ENCODE measurements at regions not wholly inside any gene's neighbourhood (a gene's known extent, or its start where the extent isn't known, plus 50 kb on each side); places are given as distances from the start of the nearest gene placed in this dataset.

- ATAC-seq (ENCODE audit: low read depth) (no peak), DNase-seq (no peak)
- no peak overlapping the region for H3K14ac ChIP-seq (replicated peaks; ENCODE audit: low read depth, low read length)
- H3K18ac ChIP-seq (ENCODE audit: low read depth, low read length), result no peak overlapping the region
- no peak overlapping the region for H3K56ac ChIP-seq (ENCODE audit: extremely low read depth, insufficient read depth, low read length)
- H2BK20ac ChIP-seq (ENCODE audit: low read depth, low read length), result no peak overlapping the region
- no peak overlapping the region for H2BK15ac ChIP-seq (ENCODE audit: low read depth, low read length)
- H2AK5ac ChIP-seq (ENCODE audit: low read depth, low read length), result no peak overlapping the region
- no peaks in the 10 kb centered on the region for H3K36me3 ChIP-seq (ENCODE audit: control insufficient read depth, insufficient read depth, low read length)
- no peak overlapping the region for H3K27ac ChIP-seq (ENCODE audit: insufficient read depth, low read length)
- no peak overlapping the region for H4K5ac ChIP-seq (ENCODE audit: low read depth, low read length)
- BruUV-seq (replicated peaks), result no TSS peak
- no peaks in the 10 kb centered on the region for H3K4me1 ChIP-seq (ENCODE audit: control insufficient read depth, insufficient read depth, low read length)
- H3K9ac ChIP-seq (ENCODE audit: low read depth, low read length), result no peak overlapping the region
- no peaks in the 10 kb centered on the region for H3K79me1 ChIP-seq (ENCODE audit: low read depth in 1 of 2, low read length in 2 of 2)
- H2AFZ ChIP-seq (replicated peaks; ENCODE audit: low read length, poor library complexity), result no peak overlapping the region
- H2BK5ac ChIP-seq (ENCODE audit: low read depth, low read length, poor library complexity, severe bottlenecking), result no peak overlapping the region
- 17% methylated on average over 1 of the region's 10 CpGs; no CpG with 5 or more reads in 1 of the 2 experiments for WGBS, 2 experiments (ENCODE audit: extremely low coverage in 2 of 2, insufficient read length in 1 of 2)
- in situ Hi-C loops (cut with MboI; ENCODE audit: low sequenced_read_pairs), result no loop called here
- H3K27me3 ChIP-seq (ENCODE audit: control insufficient read depth, insufficient read depth, low read length), result no peaks in the 10 kb centered on the region
- no peak overlapping the region for H2AK9ac ChIP-seq (replicated peaks; ENCODE audit: low read depth, low read length, poor library complexity)
- H3K23ac ChIP-seq (ENCODE audit: low read depth, low read length), result no peak overlapping the region
- H3K9me3 ChIP-seq (ENCODE audit: control insufficient read depth, insufficient read depth, low read length), result peaks cover 6% of the 10 kb centered on the region; the same call in 1 of the 2 replicates
- intact Hi-C loops (cut with micrococcal nuclease), result no loop called here
- dilution Hi-C loops (cut with HindIII; ENCODE audit: low sequenced_read_pairs, unreplicated experiment), result no loop called here
- ChIA-PET CTCF (no interaction called here), POLR2A (ENCODE audit: unreplicated experiment) (no interaction called here)
- H3K4me3 ChIP-seq (ENCODE audit: insufficient read depth, low read depth, low read length), result no peak overlapping the region
- H3K4ac ChIP-seq (ENCODE audit: low read depth, low read length), result no peak overlapping the region
- H2BK120ac ChIP-seq (ENCODE audit: low read depth, low read length), result no peak overlapping the region
- H4K20me1 ChIP-seq (ENCODE audit: insufficient read depth, low read length), result no peaks in the 10 kb centered on the region
- no peak overlapping the region for H4K8ac ChIP-seq (ENCODE audit: low read depth in 2 of 2, low read length in 2 of 2)
- H3K4me2 ChIP-seq (ENCODE audit: low read depth, low read length), result no peak overlapping the region
- H4K91ac ChIP-seq (ENCODE audit: insufficient read depth, low read depth, low read length), result no peak overlapping the region
- TF ChIP-seq CEBPB (IDR thresholded peaks at IDR 0.05; ENCODE audit: low read depth, low read length), result no peak
- no peak for TF ChIP-seq BHLHE40 (IDR thresholded peaks at IDR 0.05; ENCODE audit: low read depth, low read length)
- no peak for TF ChIP-seq MAZ (IDR thresholded peaks at IDR 0.05; ENCODE audit: borderline replicate concordance, low read depth, low read length)
- no peak for TF ChIP-seq RAD21 (IDR thresholded peaks at IDR 0.05; ENCODE audit: low read length)
- no peak for TF ChIP-seq POLR2A (IDR thresholded peaks at IDR 0.05; ENCODE audit: low read depth, low read length)
- TF ChIP-seq, protein P1, sequence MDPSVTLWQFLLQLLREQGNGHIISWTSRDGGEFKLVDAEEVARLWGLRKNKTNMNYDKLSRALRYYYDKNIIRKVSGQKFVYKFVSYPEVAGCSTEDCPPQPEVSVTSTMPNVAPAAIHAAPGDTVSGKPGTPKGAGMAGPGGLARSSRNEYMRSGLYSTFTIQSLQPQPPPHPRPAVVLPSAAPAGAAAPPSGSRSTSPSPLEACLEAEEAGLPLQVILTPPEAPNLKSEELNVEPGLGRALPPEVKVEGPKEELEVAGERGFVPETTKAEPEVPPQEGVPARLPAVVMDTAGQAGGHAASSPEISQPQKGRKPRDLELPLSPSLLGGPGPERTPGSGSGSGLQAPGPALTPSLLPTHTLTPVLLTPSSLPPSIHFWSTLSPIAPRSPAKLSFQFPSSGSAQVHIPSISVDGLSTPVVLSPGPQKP (IDR thresholded peaks at IDR 0.05; ENCODE audit: borderline replicate concordance, low read depth, low read length), result no peak
- TF ChIP-seq FOS (IDR thresholded peaks at IDR 0.05; ENCODE audit: low read depth, low read length), result no peak
- no peak for TF ChIP-seq MAFK (IDR thresholded peaks at IDR 0.05; ENCODE audit: low read depth, low read length)
- no peak for TF ChIP-seq CHD1 (IDR thresholded peaks at IDR 0.05; ENCODE audit: low read depth, low read length)
- TF ChIP-seq, protein P2, sequence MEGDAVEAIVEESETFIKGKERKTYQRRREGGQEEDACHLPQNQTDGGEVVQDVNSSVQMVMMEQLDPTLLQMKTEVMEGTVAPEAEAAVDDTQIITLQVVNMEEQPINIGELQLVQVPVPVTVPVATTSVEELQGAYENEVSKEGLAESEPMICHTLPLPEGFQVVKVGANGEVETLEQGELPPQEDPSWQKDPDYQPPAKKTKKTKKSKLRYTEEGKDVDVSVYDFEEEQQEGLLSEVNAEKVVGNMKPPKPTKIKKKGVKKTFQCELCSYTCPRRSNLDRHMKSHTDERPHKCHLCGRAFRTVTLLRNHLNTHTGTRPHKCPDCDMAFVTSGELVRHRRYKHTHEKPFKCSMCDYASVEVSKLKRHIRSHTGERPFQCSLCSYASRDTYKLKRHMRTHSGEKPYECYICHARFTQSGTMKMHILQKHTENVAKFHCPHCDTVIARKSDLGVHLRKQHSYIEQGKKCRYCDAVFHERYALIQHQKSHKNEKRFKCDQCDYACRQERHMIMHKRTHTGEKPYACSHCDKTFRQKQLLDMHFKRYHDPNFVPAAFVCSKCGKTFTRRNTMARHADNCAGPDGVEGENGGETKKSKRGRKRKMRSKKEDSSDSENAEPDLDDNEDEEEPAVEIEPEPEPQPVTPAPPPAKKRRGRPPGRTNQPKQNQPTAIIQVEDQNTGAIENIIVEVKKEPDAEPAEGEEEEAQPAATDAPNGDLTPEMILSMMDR (conservative IDR thresholded peaks at IDR 0.05; ENCODE audit: low read depth, low read length), result no peak
- no peak for TF ChIP-seq NFE2L2 (IDR thresholded peaks at IDR 0.05; ENCODE audit: low read depth, low read length)
- no peak for TF ChIP-seq RCOR1 (IDR thresholded peaks at IDR 0.05; ENCODE audit: insufficient replicate concordance, low read length)
- TF ChIP-seq USF2 (IDR thresholded peaks at IDR 0.05; ENCODE audit: low read depth, low read length), result no peak
- no peaks in the 10 kb centered on the region for H3K9me1 ChIP-seq (ENCODE audit: insufficient read depth, low read length)
Measured at GRCh38 chr16:79381603-79382042, 218.9 kb downstream of the MAF start.
